DOHH2 (cell line): ENCODE measurements at regions not wholly inside any gene's neighbourhood (a gene's known extent, or its start where the extent isn't known, plus 50 kb on each side); places are given as distances from the start of the nearest gene placed in this dataset.

ENCODE experiments used
- H3F3A ChIP-seq: fragments of 200-600 bp; sonication (generic), shearing (Covaris generic); 2 replicates; pipeline ENCODE4 v1.6.0; 2016; ENCODE audit warnings: antibody characterized with exemption, mild to moderate bottlenecking; ENCODE audit not compliant: control insufficient read depth, insufficient read depth
- H3K27ac ChIP-seq: fragments of 200-600 bp; sonication (generic); 2 replicates; pipeline ENCODE4 v1.5.1; 2014; ENCODE audit warnings: low read depth, mild to moderate bottlenecking, low read length, moderate library complexity
- H3K27me3 ChIP-seq: fragments of 200-600 bp; sonication (generic); 2 replicates; pipeline ENCODE4 v1.6.1; 2014; ENCODE audit warnings: mild to moderate bottlenecking, low read length, mixed read lengths; ENCODE audit not compliant: control insufficient read depth
- H3K36me3 ChIP-seq: fragments of 200-600 bp; sonication (generic); 2 replicates; pipeline ENCODE4 v1.6.1; 2014; ENCODE audit warnings: mild to moderate bottlenecking, low read length, moderate library complexity, mixed read lengths; ENCODE audit not compliant: control insufficient read depth
- H3K4me1 ChIP-seq: fragments of 200-600 bp; sonication (generic); 2 replicates; pipeline ENCODE4 v1.6.1; 2014; ENCODE audit warnings: mild to moderate bottlenecking, low read length, mixed read lengths; ENCODE audit not compliant: control insufficient read depth
- H3K4me2 ChIP-seq: fragments of 200-600 bp; sonication (generic); 2 replicates; pipeline ENCODE4 v1.6.0; 2014; ENCODE audit warnings: mild to moderate bottlenecking, low read length, moderate library complexity
- H3K4me3 ChIP-seq: fragments of 200-600 bp; sonication (generic); 2 replicates; pipeline ENCODE4 v1.5.1; 2014; ENCODE audit warnings: mild to moderate bottlenecking, low read length, mixed read lengths
- H3K79me2 ChIP-seq: fragments of 200-600 bp; sonication (generic); 2 replicates; pipeline ENCODE4 v1.6.1; 2014; ENCODE audit warnings: mild to moderate bottlenecking, low read length, mixed read lengths; ENCODE audit not compliant: control insufficient read depth
- H3K9me2 ChIP-seq: fragments of 200-600 bp; sonication (generic); replicated peaks from 2 replicates; pipeline ENCODE4 v1.6.1; 2014; ENCODE audit warnings: mild to moderate bottlenecking, low read length, mixed read lengths; ENCODE audit not compliant: control insufficient read depth
- H3K9me3 ChIP-seq: fragments of 200-600 bp; sonication (generic); 2 replicates; pipeline ENCODE4 v1.6.1; 2014; ENCODE audit warnings: antibody characterized with exemption, low read length, mixed read lengths; ENCODE audit not compliant: control insufficient read depth, insufficient read depth
- H4K20me1 ChIP-seq: fragments of 200-600 bp; sonication (generic); 2 replicates; pipeline ENCODE4 v1.6.0; 2014; ENCODE audit warnings: low read depth, mild to moderate bottlenecking, antibody characterized with exemption, low read length, moderate library complexity; ENCODE audit not compliant: control insufficient read depth, insufficient read depth
- EZH2phosphoT487 ChIP-seq: fragments of 200-600 bp; sonication (generic); IDR thresholded peaks from 2 replicates; pipeline ENCODE4 v1.6.1; 2017; ENCODE audit warnings: borderline replicate concordance, mild to moderate bottlenecking, antibody characterized with exemption, low read length, moderate library complexity, mixed read lengths
- TF ChIP-seq, protein P1 (sequence below): fragments of 200-600 bp; sonication (generic); IDR thresholded peaks from one replicate; pipeline ENCODE4 v1.5.1; 2014; ENCODE audit warnings: antibody characterized with exemption, mild to moderate bottlenecking, low read depth, low read length; ENCODE audit not compliant: poor library complexity, severe bottlenecking

GRCh38 chr1:229845410-229846138 is 219.5 kb downstream of the URB2 start:
- no peak overlapping the region for H3K4me3 ChIP-seq
- no peaks in the 10 kb centered on the region for H3K9me2 ChIP-seq
- no peaks in the 10 kb centered on the region for H4K20me1 ChIP-seq
- H3K36me3 ChIP-seq, result no peaks in the 10 kb centered on the region
- no peak overlapping the region for H3K27ac ChIP-seq
- H3K27me3 ChIP-seq, result peaks cover 22% of the 10 kb centered on the region
- no peaks in the 10 kb centered on the region for H3F3A ChIP-seq
- H3K4me2 ChIP-seq, result no peak overlapping the region
- TF ChIP-seq EZH2phosphoT487, result no peak
- TF ChIP-seq, protein P1, sequence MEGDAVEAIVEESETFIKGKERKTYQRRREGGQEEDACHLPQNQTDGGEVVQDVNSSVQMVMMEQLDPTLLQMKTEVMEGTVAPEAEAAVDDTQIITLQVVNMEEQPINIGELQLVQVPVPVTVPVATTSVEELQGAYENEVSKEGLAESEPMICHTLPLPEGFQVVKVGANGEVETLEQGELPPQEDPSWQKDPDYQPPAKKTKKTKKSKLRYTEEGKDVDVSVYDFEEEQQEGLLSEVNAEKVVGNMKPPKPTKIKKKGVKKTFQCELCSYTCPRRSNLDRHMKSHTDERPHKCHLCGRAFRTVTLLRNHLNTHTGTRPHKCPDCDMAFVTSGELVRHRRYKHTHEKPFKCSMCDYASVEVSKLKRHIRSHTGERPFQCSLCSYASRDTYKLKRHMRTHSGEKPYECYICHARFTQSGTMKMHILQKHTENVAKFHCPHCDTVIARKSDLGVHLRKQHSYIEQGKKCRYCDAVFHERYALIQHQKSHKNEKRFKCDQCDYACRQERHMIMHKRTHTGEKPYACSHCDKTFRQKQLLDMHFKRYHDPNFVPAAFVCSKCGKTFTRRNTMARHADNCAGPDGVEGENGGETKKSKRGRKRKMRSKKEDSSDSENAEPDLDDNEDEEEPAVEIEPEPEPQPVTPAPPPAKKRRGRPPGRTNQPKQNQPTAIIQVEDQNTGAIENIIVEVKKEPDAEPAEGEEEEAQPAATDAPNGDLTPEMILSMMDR, result no peak
- H3K9me3 ChIP-seq, result no peaks in the 10 kb centered on the region
- H3K79me2 ChIP-seq, result no peaks in the 10 kb centered on the region
- H3K4me1 ChIP-seq, result no peaks in the 10 kb centered on the region

DNA sequence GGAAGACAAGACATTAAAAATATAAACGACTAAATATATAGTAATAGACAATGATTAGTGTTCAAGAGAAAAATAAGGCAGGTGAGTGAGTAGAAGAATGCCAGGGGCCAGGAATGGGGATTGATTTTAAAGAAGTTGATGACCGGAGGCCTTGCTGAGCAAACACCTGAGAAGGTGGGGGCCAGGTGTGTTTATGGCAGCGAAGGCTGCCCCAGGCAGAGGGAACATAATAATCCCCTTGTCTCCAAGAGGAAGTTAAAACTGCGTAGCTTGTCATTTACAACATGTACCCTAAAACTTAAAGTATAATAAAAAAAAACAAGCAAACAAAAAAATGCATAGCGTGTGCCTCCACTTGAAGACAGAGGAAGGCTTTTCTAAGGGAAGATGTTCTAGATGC is 220.3 kb downstream of the URB2 start:
- Histone ChIP-seq H3K4me3 (no peak overlapping the region), H3F3A (no peaks in the 10 kb centered on the region), H3K27me3 (peaks cover 22% of the 10 kb centered on the region), H3K79me2 (no peaks in the 10 kb centered on the region), H3K4me2 (no peak overlapping the region), H3K9me2 (no peaks in the 10 kb centered on the region), H3K9me3 (no peaks in the 10 kb centered on the region), H3K36me3 (no peaks in the 10 kb centered on the region), H4K20me1 (no peaks in the 10 kb centered on the region), H3K4me1 (no peaks in the 10 kb centered on the region), H3K27ac (no peak overlapping the region)
- no peak for TF ChIP-seq EZH2phosphoT487
- TF ChIP-seq, protein P1, result no peak

DNA sequence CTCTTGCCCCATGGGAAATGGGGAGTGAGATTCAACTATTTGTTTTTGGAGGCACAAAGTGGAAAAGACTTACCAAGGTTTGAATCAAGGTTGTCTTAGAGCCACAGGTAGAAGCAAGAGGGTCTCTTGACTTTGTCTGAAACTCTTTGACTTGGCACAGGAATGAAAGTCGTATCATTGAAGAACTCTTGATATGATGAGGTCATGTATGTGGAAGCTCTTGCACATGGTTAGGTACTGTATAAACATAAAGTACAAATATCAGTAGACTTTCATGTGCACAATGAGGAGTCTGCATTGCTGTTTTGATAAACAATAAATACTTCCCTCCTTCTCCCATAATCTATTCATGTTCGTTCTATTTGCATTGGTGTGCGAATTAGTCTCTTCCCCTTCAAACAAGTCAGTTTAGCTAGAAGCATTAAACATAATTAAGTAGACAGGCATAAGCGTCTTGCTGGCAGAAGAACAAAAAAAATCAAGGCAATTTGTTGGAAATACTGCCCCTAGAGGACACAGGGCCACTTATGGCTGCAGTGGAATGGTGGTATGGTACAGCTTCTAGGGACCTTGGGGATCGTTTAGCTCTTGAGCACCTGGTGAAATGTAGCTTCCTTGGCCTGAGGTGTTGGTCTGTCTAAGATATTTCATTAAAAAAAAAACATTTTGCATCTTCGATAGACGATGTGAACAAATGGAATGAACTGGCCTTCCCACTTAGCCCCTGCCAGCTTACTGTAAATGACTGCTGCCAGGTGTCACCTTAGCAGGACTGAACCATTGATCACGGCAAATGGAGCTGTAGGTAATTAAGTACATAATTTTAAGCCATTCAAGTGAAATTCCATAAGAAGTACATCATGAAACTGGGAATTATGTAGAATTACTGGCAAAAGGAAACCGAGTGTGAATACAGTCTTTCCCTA is 218.0 kb upstream of the GALNT2 start:
- Histone ChIP-seq H3K9me3 (no peaks in the 10 kb centered on the region), H3K9me2 (no peaks in the 10 kb centered on the region), H3K27ac (no peak overlapping the region), H3K79me2 (no peaks in the 10 kb centered on the region), H3K4me2 (no peak overlapping the region), H3F3A (no peaks in the 10 kb centered on the region), H4K20me1 (no peaks in the 10 kb centered on the region), H3K27me3 (peaks cover 15% of the 10 kb centered on the region), H3K4me1 (no peaks in the 10 kb centered on the region), H3K36me3 (no peaks in the 10 kb centered on the region), H3K4me3 (no peak overlapping the region)
- TF ChIP-seq, protein P1, result peak; percentile 65
- no peak for TF ChIP-seq EZH2phosphoT487
